Karpas-422 (cell line): ENCODE measurements at regions not wholly inside any gene's neighbourhood (a gene's known extent, or its start where the extent isn't known, plus 50 kb on each side); places are given as distances from the start of the nearest gene placed in this dataset.
"Not testable (repeated sequence)": the region's sequence is repeated elsewhere in the genome, so short reads cannot be mapped to it uniquely, and the experiment has no call there.

ENCODE experiments used
- DNase-seq: peaks from one replicate; pipeline ENCODE4 v3.0.0-alpha.2; 2015
- H2AFZ ChIP-seq: fragments of 200-600 bp; sonication (generic); 2 replicates; pipeline ENCODE4 v1.6.1; 2014; ENCODE audit warnings: antibody characterized with exemption, low read length, mixed read lengths
- H3K27ac ChIP-seq: fragments of 200-600 bp; sonication (generic); 2 replicates; pipeline ENCODE4 v1.5.1; 2014; ENCODE audit warnings: mild to moderate bottlenecking, low read length, moderate library complexity
- H3K27me3 ChIP-seq: fragments of 200-600 bp; sonication (generic); 2 replicates; pipeline ENCODE4 v1.6.1; 2014; ENCODE audit warnings: low read length, mixed read lengths
- H3K36me3 ChIP-seq: fragments of 200-600 bp; sonication (generic); 2 replicates; pipeline ENCODE4 v1.6.1; 2014; ENCODE audit warnings: low read length, mixed read lengths; ENCODE audit not compliant: insufficient read depth
- H3K4me1 ChIP-seq: fragments of 200-600 bp; sonication (generic); 2 replicates; pipeline ENCODE4 v1.6.1; 2014; ENCODE audit warnings: mild to moderate bottlenecking, low read length, mixed read lengths
- H3K4me2 ChIP-seq: fragments of 200-600 bp; sonication (generic); 2 replicates; pipeline ENCODE4 v1.6.1; 2014; ENCODE audit warnings: low read length, low read depth, mild to moderate bottlenecking; ENCODE audit not compliant: poor library complexity, severe bottlenecking
- H3K4me3 ChIP-seq: fragments of 200-600 bp; sonication (generic); 2 replicates; pipeline ENCODE4 v1.5.1; 2014; ENCODE audit warnings: mild to moderate bottlenecking, antibody characterized with exemption, low read length, mixed read lengths
- H3K79me2 ChIP-seq: fragments of 200-600 bp; sonication (generic); 2 replicates; pipeline ENCODE4 v1.6.1; 2014; ENCODE audit warnings: mild to moderate bottlenecking, low read length, mixed read lengths
- H3K9ac ChIP-seq: fragments of 200-600 bp; sonication (generic); 2 replicates; pipeline ENCODE4 v1.6.0; 2014; ENCODE audit warnings: low read length
- H3K9me2 ChIP-seq: fragments of 200-600 bp; sonication (generic), shearing (Covaris generic); replicated peaks from 2 replicates; pipeline ENCODE4 v1.6.0; 2014; ENCODE audit warnings: mild to moderate bottlenecking, low read length, moderate library complexity; ENCODE audit not compliant: insufficient read depth
- H3K9me3 ChIP-seq: fragments of 300-700, 200-600 bp; sonication (generic); 2 replicates; pipeline ENCODE4 v1.6.1; 2014; ENCODE audit warnings: low read length, mixed read lengths
- H4K20me1 ChIP-seq: fragments of 200-600 bp; sonication (generic); 2 replicates; pipeline ENCODE4 v1.6.1; 2014; ENCODE audit warnings: mild to moderate bottlenecking, antibody characterized with exemption, low read length, low read depth; ENCODE audit not compliant: insufficient read depth

GRCh38 chr2:221958224-221958623, 340.6 kb downstream of the PAX3 start:
- Histone ChIP-seq H3K79me2 (no peaks in the 10 kb centered on the region), H3K4me1 (no peaks in the 10 kb centered on the region), H3K27ac (no peak overlapping the region), H3K9me3 (no peaks in the 10 kb centered on the region), H4K20me1 (no peaks in the 10 kb centered on the region), H3K27me3 (no peaks in the 10 kb centered on the region), H3K4me2 (no peak overlapping the region), H3K9ac (no peak overlapping the region), H3K9me2 (no peaks in the 10 kb centered on the region), H3K36me3 (no peaks in the 10 kb centered on the region), H2AFZ (no peak overlapping the region), H3K4me3 (no peak overlapping the region)
- no peak for DNase-seq

GRCh38 chr2:221948076-221948475, 350.7 kb downstream of the PAX3 start:
- DNase-seq = no peak
- Histone ChIP-seq H3K27me3 (no peaks in the 10 kb centered on the region), H3K4me3 (no peak overlapping the region)

GRCh38 chr2:221944452-221944851, 354.3 kb downstream of the PAX3 start:
- not testable (repeated sequence) for H2AFZ ChIP-seq, H3K79me2 ChIP-seq, H3K9ac ChIP-seq

More at GRCh38 chr2:221948076-221948475, 350.7 kb downstream of the PAX3 start:
- Histone ChIP-seq H3K36me3 (no peaks in the 10 kb centered on the region), H4K20me1 (no peaks in the 10 kb centered on the region), H3K9ac (no peak overlapping the region), H3K9me3 (no peaks in the 10 kb centered on the region), H3K27ac (no peak overlapping the region), H3K9me2 (no peaks in the 10 kb centered on the region), H3K4me1 (no peaks in the 10 kb centered on the region), H3K4me2 (no peak overlapping the region), H3K79me2 (no peaks in the 10 kb centered on the region), H2AFZ (no peak overlapping the region)

GRCh38 chr2:221943076-221943810, 355.6 kb downstream of the PAX3 start:
- Histone ChIP-seq H4K20me1 (no peaks in the 10 kb centered on the region), H3K4me1 (no peaks in the 10 kb centered on the region), H3K27ac (no peak overlapping the region), H3K4me2 (no peak overlapping the region), H3K27me3 (no peaks in the 10 kb centered on the region), H3K79me2 (no peaks in the 10 kb centered on the region), H3K36me3 (no peaks in the 10 kb centered on the region), H3K9me3 (no peaks in the 10 kb centered on the region), H3K9ac (no peak overlapping the region), H3K4me3 (no peak overlapping the region), H3K9me2 (no peaks in the 10 kb centered on the region), H2AFZ (no peak overlapping the region)
- no peak for DNase-seq

More at GRCh38 chr2:221944452-221944851, 354.3 kb downstream of the PAX3 start:
- not testable (repeated sequence) for H3K27me3 ChIP-seq, H3K36me3 ChIP-seq, DNase-seq, H4K20me1 ChIP-seq, H3K4me2 ChIP-seq, H3K9me3 ChIP-seq, H3K4me1 ChIP-seq, H3K27ac ChIP-seq, H3K9me2 ChIP-seq, H3K4me3 ChIP-seq

- Histone ChIP-seq H3K36me3 (no peaks in the 10 kb centered on the region), H3K4me2 (no peak overlapping the region), H3K4me1 (no peaks in the 10 kb centered on the region), H3K9ac (no peak overlapping the region), H3K9me3 (no peaks in the 10 kb centered on the region), H3K27me3 (no peaks in the 10 kb centered on the region), H3K79me2 (no peaks in the 10 kb centered on the region), H3K9me2 (no peaks in the 10 kb centered on the region), H4K20me1 (no peaks in the 10 kb centered on the region), H3K27ac (no peak overlapping the region), H2AFZ (no peak overlapping the region), H3K4me3 (no peak overlapping the region)
- DNase-seq = no peak
Observed at GRCh38 chr2:221931251-221931991, 359.3 kb upstream of the EPHA4 start.

- Histone ChIP-seq H3K4me2 (no peak overlapping the region), H3K4me3 (no peak overlapping the region), H3K27me3 (no peaks in the 10 kb centered on the region)
Observed at GRCh38 chr2:221929259-221929658, 357.2 kb upstream of the EPHA4 start.

GRCh38 chr2:221926327-221926726, 354.2 kb upstream of the EPHA4 start:
- Histone ChIP-seq H3K9me2 (no peaks in the 10 kb centered on the region), H3K4me3 (no peak overlapping the region), H3K27ac (no peak overlapping the region), H2AFZ (no peak overlapping the region), H4K20me1 (no peaks in the 10 kb centered on the region), H3K9ac (no peak overlapping the region), H3K9me3 (no peaks in the 10 kb centered on the region), H3K4me2 (no peak overlapping the region), H3K4me1 (no peaks in the 10 kb centered on the region), H3K27me3 (no peaks in the 10 kb centered on the region), H3K79me2 (no peaks in the 10 kb centered on the region), H3K36me3 (no peaks in the 10 kb centered on the region)
- no peak for DNase-seq

More at GRCh38 chr2:221929259-221929658, 357.2 kb upstream of the EPHA4 start:
- no peaks in the 10 kb centered on the region for H4K20me1 ChIP-seq
- no peak overlapping the region for H2AFZ ChIP-seq
- no peaks in the 10 kb centered on the region for H3K9me2 ChIP-seq
- no peak overlapping the region for H3K9ac ChIP-seq
- H3K79me2 ChIP-seq = no peaks in the 10 kb centered on the region
- H3K36me3 ChIP-seq = no peaks in the 10 kb centered on the region
- H3K9me3 ChIP-seq = no peaks in the 10 kb centered on the region
- DNase-seq = no peak
- H3K27ac ChIP-seq = no peak overlapping the region
- H3K4me1 ChIP-seq = no peaks in the 10 kb centered on the region

GRCh38 chr2:221924576-221924975, 352.5 kb upstream of the EPHA4 start:
- Histone ChIP-seq H2AFZ (no peak overlapping the region), H3K4me3 (no peak overlapping the region), H3K4me1 (no peaks in the 10 kb centered on the region), H3K79me2 (no peaks in the 10 kb centered on the region), H3K27ac (no peak overlapping the region), H3K9me2 (no peaks in the 10 kb centered on the region), H4K20me1 (no peaks in the 10 kb centered on the region), H3K9ac (no peak overlapping the region), H3K27me3 (no peaks in the 10 kb centered on the region), H3K4me2 (no peak overlapping the region), H3K9me3 (no peaks in the 10 kb centered on the region), H3K36me3 (no peaks in the 10 kb centered on the region)
- no peak for DNase-seq
